ENCODE measurements at regions not wholly inside any gene's neighbourhood (a gene's known extent, or its start where the extent isn't known, plus 50 kb on each side); places are given as distances from the start of the nearest gene placed in this dataset.

DNA sequence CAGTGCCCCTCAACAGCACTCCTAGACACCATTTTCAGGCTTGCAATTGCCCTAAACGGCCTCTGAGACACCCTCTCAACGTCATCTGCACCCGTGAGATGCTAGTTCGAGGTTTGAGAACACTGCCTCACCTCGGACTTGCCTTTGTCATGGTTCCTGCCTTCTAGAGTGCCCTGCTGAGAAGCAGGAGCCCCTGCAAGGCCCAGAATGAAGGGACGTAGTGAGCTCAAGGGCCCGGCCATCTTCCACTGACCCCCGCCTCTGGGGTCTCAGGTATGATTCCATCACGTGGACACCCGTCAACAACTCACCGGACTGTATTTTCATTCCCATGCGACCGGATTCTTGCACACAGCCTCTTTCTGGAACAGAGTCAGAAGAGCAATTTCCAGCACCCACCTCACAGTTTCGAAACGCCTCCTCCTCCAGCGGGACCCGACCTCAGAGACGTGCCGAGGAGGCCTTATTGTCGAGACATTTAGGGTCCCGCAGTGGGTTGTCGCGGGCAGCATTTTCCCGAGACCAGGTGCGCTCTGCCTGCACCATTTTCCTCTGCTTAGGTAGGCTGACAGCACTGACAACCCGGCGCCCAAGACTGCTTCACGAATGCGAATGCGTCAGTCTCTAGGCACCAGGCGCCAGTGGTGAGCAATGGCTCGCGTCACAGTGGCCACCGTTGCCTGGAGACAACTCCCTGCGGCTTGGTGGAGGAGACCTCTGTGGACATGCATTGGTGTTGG, 999.9 kb downstream of the KCNJ18 start:
- Histone ChIP-seq H3K4me1 (replicated peaks in 1 of 2; ENCODE audit: control insufficient read depth in 2 of 2, insufficient read depth in 2 of 2, low read length in 2 of 2) (peaks cover 0 to 7% of the 10 kb centered on the region in 2 experiments; a peak in 1 of 5 replicates), H3K36me3 (ENCODE audit: control insufficient read depth, insufficient read depth, low read length) (no peaks in the 10 kb centered on the region), H4K20me1 (replicated peaks; ENCODE audit: control insufficient read depth, insufficient read depth, low read length) (no peaks in the 10 kb centered on the region), H2AFZ (ENCODE audit: low read depth, low read length) (no peak overlapping the region), H3K4me3 (no peak overlapping the region), H3K9me3 (replicated peaks; ENCODE audit: control insufficient read depth, insufficient read depth, low read depth, low read length) (no peaks in the 10 kb centered on the region), H3K79me2 (ENCODE audit: control insufficient read depth, insufficient read depth, low read length) (no peaks in the 10 kb centered on the region), H3K27ac (ENCODE audit: extremely low read depth, low read depth, low read length) (no peak overlapping the region), H3K4me2 (ENCODE audit: insufficient read depth, low read length) (no peak overlapping the region), H3K9me1 (ENCODE audit: control insufficient read depth, insufficient read depth, low read length) (no peaks in the 10 kb centered on the region), H3K9ac (ENCODE audit: insufficient read depth in 1 of 2, low read depth in 2 of 2, low read length in 2 of 2) (no peak overlapping the region), H3K27me3 (ENCODE audit: control insufficient read depth in 2 of 2, insufficient read depth in 2 of 2, low read length in 2 of 2) (no peaks in the 10 kb centered on the region)
- BruUV-seq (replicated peaks): no TSS peak
- no peak for ATAC-seq
- in situ Hi-C loops (cut with MboI) (no loop called here), intact Hi-C loops (cut with micrococcal nuclease) (no loop called here)
- CTCF ChIA-PET (ENCODE audit: low intra/inter-chr PET ratio): no interaction called here
- no peak for DNase-seq (ENCODE audit: extremely low read depth in 1 of 4, low spot score in 3 of 4)
- POLR2A ChIA-PET: no interaction called here
- FAIRE-seq: no peak
- 2% methylated on average over 22 of the region's 35 CpGs for WGBS (ENCODE audit: insufficient coverage, low coverage, missing lambda C conversion rate)
- TF ChIP-seq HCFC1 (IDR thresholded peaks at IDR 0.05; ENCODE audit: low read depth, low read length) (no peak), NR2C1 (IDR thresholded peaks at IDR 0.05) (no peak), NR2C1 (tag; IDR thresholded peaks at IDR 0.05) (no peak), ATF1 (CRISPR knock-in tag; IDR thresholded peaks at IDR 0.05) (no peak), ATF1 (tag; IDR thresholded peaks at IDR 0.05) (no peak), SETDB1 (IDR thresholded peaks at IDR 0.05; ENCODE audit: low read length) (no peak), ZC3H8 (IDR thresholded peaks at IDR 0.05) (no peak), XRCC5 (IDR thresholded peaks at IDR 0.05; ENCODE audit: low read depth, low read length) (no peak), CBX8 (IDR thresholded peaks at IDR 0.05; ENCODE audit: borderline replicate concordance, extremely low read depth, low read depth, low read length, poor library complexity, severe bottlenecking) (no peak), NFE2 (IDR thresholded peaks at IDR 0.05; ENCODE audit: low read depth) (no peak), ZNF239 (CRISPR knock-in tag; IDR thresholded peaks at IDR 0.05) (no peak), BMI1 (IDR thresholded peaks at IDR 0.05; ENCODE audit: low read length) (no peak)
- TF ChIP-seq, protein P1, sequence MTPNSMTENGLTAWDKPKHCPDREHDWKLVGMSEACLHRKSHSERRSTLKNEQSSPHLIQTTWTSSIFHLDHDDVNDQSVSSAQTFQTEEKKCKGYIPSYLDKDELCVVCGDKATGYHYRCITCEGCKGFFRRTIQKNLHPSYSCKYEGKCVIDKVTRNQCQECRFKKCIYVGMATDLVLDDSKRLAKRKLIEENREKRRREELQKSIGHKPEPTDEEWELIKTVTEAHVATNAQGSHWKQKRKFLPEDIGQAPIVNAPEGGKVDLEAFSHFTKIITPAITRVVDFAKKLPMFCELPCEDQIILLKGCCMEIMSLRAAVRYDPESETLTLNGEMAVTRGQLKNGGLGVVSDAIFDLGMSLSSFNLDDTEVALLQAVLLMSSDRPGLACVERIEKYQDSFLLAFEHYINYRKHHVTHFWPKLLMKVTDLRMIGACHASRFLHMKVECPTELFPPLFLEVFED (CRISPR knock-in tag; conservative IDR thresholded peaks at IDR 0.05): no peak
- TF ChIP-seq, protein P2, sequence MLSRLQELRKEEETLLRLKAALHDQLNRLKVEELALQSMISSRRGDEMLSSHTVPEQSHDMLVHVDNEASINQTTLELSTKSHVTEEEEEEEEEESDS (CRISPR knock-in tag; IDR thresholded peaks at IDR 0.05): no peak
